HG03025 (cell line): ENCODE measurements at regions not wholly inside any gene's neighbourhood (a gene's known extent, or its start where the extent isn't known, plus 50 kb on each side); places are given as distances from the start of the nearest gene placed in this dataset.

ENCODE experiments used
- ATAC-seq: cut with Tn5 transposase; IDR thresholded peaks from one replicate; pipeline ENCODE4 v1.9.1; 2021; ENCODE audit warnings: mild to moderate bottlenecking, moderate library complexity; ENCODE audit not compliant: unreplicated experiment, low FRiP score

DNA sequence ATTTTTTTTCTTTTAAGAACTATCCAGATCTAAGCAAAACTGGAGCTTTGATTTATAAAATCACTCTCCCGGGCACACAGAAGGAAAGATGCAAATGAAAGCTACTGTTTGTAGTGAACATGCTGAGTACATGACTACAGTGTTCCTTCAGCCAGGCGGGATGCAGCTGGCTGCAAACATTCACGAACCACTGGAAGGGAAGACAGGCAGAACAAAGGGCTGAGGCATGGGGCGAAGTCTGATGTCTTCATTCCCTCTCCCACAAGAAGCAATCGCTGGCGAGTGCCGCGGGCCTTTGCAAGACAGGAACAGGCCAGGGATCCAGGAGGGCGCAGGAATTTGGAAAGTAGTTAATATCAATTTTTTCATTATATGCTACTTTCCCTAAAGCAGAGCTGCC, 257.9 kb upstream of the AJAP1 start:
- no peak for ATAC-seq

DNA sequence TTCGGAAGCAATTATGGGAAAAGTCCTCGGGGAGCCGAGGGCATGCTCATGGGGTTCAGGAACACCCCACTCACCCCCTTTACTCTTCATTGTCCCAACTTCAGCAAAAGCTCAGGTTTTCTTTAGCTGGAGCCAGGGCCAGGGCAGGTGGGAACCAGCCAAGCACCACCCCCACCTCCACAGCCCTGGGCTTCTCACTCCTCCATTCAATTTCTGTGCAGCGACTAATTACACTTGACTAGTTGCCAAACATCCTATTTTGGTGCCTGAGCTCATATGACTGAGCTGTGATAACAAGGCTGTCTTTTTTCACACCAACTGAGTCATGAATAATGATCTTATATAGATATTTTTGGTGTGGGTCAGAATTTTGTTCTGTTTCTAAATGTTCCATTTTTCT, 257.2 kb upstream of the AJAP1 start:
- ATAC-seq: no peak

DNA sequence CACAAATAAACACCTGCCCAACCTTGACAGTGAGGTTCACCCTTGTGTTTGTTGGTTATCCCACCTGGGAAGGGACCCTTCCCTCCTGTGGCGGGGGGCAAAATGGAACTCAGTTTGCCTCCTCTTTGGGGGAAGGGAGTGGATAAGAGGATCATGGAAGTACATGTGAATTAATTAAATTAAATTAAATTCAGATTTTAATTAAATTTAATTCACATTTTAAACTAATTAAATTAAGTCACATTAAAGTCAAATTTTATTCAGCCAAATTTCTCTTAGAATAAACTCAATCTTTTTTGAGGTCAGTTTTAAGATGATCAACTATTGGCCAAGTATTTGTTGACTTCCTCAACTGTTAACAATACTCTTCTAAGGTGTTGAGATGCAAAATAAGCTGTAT, 252.4 kb upstream of the AJAP1 start:
- ATAC-seq: no peak

GRCh38 chr1:4404854-4405590, 249.4 kb upstream of the AJAP1 start:
- no peak for ATAC-seq

DNA sequence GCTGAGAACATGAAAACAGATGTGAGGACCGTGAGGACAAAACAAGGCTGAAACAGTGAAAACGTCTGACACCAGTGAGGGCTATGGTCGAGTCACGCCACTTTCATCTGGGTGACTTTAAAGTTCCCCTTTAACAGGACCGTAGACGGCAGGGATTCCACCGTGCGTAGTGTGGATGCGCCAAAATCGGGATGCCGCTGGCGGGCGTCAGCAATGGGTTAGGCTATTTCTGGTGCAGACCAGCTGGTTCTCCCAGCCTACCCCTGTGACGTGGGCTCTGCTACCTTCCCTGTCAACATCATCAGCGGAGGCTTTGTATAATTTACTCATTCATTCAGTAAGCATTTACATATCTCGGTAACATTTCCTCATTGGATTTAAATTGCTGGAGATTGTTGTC, 246.6 kb upstream of the AJAP1 start:
- no peak for ATAC-seq

GRCh38 chr1:4408380-4408779, 246.0 kb upstream of the AJAP1 start:
- ATAC-seq: no peak

- no peak for ATAC-seq
Measured at GRCh38 chr1:4411862-4412261, 242.5 kb upstream of the AJAP1 start.

DNA sequence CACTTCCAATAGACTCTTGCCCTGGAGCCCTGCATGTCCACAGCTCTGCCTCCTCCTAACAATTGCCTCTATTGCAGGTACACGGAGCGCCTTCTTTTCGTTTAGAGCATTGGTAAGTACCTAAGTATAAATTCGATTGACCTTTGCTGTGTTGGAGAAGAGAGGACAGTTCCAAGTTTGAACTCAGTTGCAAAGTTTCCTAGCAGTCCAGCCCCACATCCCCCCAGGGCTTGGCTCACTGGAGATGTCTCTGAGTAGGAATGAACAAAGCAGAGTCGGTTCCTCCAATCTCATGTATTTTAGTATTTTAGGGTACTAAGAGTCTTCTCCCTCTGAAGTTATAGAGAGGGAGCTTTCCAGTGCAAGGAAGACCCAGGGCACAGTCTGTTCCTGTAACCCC, 238.9 kb upstream of the AJAP1 start:
- no peak for ATAC-seq

DNA sequence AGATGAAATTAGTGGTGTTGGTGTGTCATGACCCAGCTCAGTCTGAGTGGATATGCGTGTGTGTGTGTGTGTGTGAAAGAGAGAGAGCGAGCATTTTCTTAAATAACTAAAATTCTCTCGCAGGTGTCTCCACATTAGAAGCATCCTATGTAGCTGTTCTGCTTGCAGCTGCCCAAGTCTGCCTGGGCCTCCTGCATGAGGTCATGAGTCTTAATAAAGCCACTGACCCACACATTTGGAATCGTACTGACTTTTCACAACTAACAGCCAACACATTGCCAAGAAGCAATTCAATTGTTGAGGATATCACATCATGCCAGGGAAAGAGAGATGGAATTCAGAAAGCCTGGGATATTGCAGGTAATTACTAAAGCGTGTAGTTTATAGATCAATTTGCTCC, 238.2 kb upstream of the AJAP1 start:
- ATAC-seq: no peak

GRCh38 chr1:4418021-4418420, 236.4 kb upstream of the AJAP1 start:
- ATAC-seq: no peak

- no peak for ATAC-seq
Measured at GRCh38 chr1:4421986-4422385, 232.4 kb upstream of the AJAP1 start.

- no peak for ATAC-seq
Measured at GRCh38 chr1:4422504-4423289, 231.7 kb upstream of the AJAP1 start.

- no peak for ATAC-seq
Measured at GRCh38 chr1:4424254-4424653, 230.2 kb upstream of the AJAP1 start.

DNA sequence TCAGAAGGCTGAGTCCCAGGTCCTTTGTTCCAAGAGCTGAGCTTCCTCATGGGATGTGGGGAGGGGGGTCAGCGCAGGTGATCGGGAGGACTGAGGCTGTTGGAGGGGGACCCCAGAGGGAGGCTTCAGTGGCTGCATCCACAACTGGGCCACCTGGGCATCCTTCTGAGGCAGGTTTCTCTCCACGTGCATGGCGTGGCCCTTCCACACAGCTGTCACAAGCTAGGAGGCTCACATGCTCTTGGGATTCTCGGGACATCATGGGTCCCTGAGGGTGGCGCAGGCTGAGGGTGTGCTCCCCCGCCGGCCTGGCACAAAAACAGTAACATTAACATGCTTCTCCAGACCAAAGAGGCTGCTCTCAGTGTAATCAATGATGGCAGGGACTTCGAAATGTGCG, 229.6 kb upstream of the AJAP1 start:
- ATAC-seq: no peak

GRCh38 chr1:4425892-4426291, 228.5 kb upstream of the AJAP1 start:
- ATAC-seq: no peak

GRCh38 chr1:4428711-4429110, 225.7 kb upstream of the AJAP1 start:
- ATAC-seq: no peak

DNA sequence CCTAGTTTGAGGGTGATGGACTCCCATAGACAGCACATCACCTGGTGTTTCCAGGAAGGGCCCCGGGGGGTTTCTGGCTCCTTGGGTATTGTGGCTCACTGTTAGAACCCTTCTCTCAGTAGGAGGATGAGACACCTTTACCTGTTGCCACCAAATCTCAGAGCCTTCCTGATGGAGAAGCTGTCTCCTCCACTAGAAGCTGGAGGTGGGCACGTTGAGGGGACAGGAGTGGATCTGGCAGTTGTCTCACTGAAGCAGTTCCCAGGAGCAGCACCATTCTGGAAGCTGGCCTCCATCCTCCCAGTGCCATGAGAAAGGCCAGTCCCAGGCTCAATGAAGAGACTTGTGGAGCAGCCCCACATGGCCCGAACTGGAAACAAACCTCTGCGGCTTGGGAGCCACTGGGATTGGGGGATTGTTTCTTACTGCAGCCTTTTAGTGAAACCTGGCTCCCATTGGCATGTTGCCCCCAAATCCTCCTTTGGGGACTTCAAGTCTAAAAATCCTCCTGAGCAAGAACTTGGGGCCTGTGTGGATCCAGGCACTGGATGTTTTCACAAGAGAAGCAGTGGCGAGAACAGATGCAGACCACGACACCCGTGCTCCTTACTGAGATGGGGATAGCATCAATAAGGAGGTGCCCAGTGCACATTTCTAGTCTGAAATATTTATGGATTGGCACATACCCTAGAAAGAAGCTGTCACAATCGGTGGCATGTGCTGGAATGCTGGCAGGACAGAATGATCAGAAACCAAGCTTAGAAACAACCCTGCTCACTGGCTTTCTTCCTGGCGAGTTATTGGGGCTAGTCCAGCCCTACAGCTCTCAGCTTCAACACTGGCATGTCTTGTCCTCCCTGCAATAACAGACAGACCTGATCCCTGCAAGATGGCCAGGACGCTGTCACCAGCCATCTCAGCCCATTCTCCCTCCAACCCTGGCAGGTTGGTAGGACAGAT, 223.7 kb upstream of the AJAP1 start:
- no peak for ATAC-seq

DNA sequence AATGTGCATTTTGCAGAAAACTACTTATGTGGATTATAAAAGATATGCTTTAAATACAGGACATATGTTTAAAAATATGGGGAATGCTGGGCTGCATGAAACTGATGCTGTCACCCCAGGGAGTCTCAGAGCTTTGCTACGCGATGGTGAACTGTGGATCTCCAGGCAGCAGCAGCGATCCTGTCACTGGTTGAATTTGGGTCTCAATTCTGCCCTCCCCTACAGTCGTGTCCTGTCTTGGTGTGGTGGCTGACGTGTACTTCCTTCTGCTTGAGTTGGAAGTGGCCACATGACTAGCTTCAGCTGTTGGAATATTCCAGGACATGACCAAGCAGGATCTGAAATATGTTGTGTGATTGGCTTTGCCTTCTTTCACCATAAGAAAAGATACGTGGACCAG, 222.9 kb upstream of the AJAP1 start:
- no peak for ATAC-seq

- no peak for ATAC-seq
Measured at GRCh38 chr1:4433075-4433474, 221.3 kb upstream of the AJAP1 start.

GRCh38 chr1:4444086-4444485, 210.3 kb upstream of the AJAP1 start:
- no peak for ATAC-seq

DNA sequence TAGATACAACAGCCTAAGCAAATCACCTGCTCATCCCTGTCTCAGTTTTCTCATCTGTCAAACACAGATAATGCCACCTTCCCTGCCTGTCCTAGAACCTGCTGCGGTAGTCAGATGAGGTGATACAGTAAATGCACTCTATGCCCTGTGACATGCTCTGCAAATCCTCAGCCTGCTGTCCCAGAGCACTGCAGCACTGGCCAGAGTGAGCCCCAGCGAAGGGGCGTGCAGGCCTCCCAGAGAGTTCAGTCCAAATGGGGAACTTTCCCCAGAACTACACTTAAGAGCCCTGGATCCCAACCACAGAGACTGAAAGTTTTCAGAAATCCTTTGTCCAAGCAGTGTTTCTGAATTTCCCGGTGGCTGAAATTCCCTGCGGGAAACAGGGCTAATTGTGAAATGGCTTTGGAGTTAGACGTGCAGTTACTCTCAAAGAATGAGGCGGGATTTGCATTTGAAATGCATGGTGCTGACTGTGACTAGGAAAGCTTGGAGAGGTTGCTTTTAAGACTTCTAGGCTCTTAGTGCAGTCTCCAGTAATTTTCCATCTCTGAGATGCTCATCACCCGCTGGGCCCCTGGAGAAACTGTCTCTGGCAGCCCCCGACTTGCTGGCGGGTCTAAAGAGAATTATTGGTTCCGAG, 206.5 kb upstream of the AJAP1 start:
- ATAC-seq: no peak
